ENCODE measurements at regions not wholly inside any gene's neighbourhood (a gene's known extent, or its start where the extent isn't known, plus 50 kb on each side); places are given as distances from the start of the nearest gene placed in this dataset.

GRCh38 chr5:58393716-58394115 is 66.2 kb downstream of the PLK2 start:
- Histone ChIP-seq H3K27me3 (no peaks in the 10 kb centered on the region), H3K9me3 (no peaks in the 10 kb centered on the region), H3K4me1 (no peaks in the 10 kb centered on the region), H3K4me3 (no peak overlapping the region), H3K36me3 (no peaks in the 10 kb centered on the region), H3K27ac (no peak overlapping the region)
- TF ChIP-seq POLR2AphosphoS5 (IDR thresholded peaks at IDR 0.05) (no peak), POLR2A (IDR thresholded peaks at IDR 0.05) (no peak), CTCF (IDR thresholded peaks at IDR 0.05) (no peak)
- DNase-seq (ENCODE audit: low spot score in 2 of 2) = no peak
- intact Hi-C loops (cut with DNase I; ENCODE audit: low total_unique reads) = no loop called here

GRCh38 chr5:58392496-58392895 is 67.4 kb downstream of the PLK2 start:
- DNase-seq (ENCODE audit: low spot score in 2 of 2) = no peak
- Histone ChIP-seq H3K27ac (no peak overlapping the region), H3K36me3 (no peaks in the 10 kb centered on the region), H3K4me1 (no peaks in the 10 kb centered on the region), H3K27me3 (no peaks in the 10 kb centered on the region), H3K4me3 (no peak overlapping the region), H3K9me3 (no peaks in the 10 kb centered on the region)
- TF ChIP-seq POLR2AphosphoS5 (IDR thresholded peaks at IDR 0.05) (no peak), POLR2A (IDR thresholded peaks at IDR 0.05) (no peak), CTCF (IDR thresholded peaks at IDR 0.05) (no peak)
- intact Hi-C loops (cut with DNase I; ENCODE audit: low total_unique reads) = no loop called here

- H3K4me3 ChIP-seq = no peak overlapping the region
- TF ChIP-seq POLR2AphosphoS5 (IDR thresholded peaks at IDR 0.05) = no peak
- no peak for TF ChIP-seq CTCF (IDR thresholded peaks at IDR 0.05)
- TF ChIP-seq POLR2A (IDR thresholded peaks at IDR 0.05) = no peak
- no peak overlapping the region for H3K27ac ChIP-seq
- no peaks in the 10 kb centered on the region for H3K4me1 ChIP-seq
- H3K27me3 ChIP-seq = no peaks in the 10 kb centered on the region
- peaks cover 0 to 13% of the 10 kb centered on the region in 2 donors for H3K9me3 ChIP-seq
- intact Hi-C loops (cut with DNase I; ENCODE audit: low total_unique reads) = no loop called here
- no peak for DNase-seq (ENCODE audit: low spot score in 2 of 2)
- H3K36me3 ChIP-seq = no peaks in the 10 kb centered on the region
These were observed 76.4 kb downstream of the PLK2 start for GRCh38 chr5:58383448-58383847.

GRCh38 chr5:58382131-58382534 is 77.8 kb downstream of the PLK2 start:
- no peaks in the 10 kb centered on the region for H3K27me3 ChIP-seq
- no peak for DNase-seq (ENCODE audit: low spot score in 2 of 2)
- no peak overlapping the region for H3K27ac ChIP-seq
- no peak overlapping the region for H3K4me3 ChIP-seq
- no peaks in the 10 kb centered on the region for H3K4me1 ChIP-seq
- no peaks in the 10 kb centered on the region for H3K36me3 ChIP-seq
- TF ChIP-seq POLR2A (IDR thresholded peaks at IDR 0.05) (no peak), CTCF (IDR thresholded peaks at IDR 0.05) (no peak)
- intact Hi-C loops (cut with DNase I; ENCODE audit: low total_unique reads) = no loop called here
- H3K9me3 ChIP-seq = peaks cover 0 to 13% of the 10 kb centered on the region in 2 donors

- TF ChIP-seq CTCF (IDR thresholded peaks at IDR 0.05) (no peak), POLR2AphosphoS5 (IDR thresholded peaks at IDR 0.05) (no peak), POLR2A (IDR thresholded peaks at IDR 0.05) (no peak)
- peaks cover 0 to 13% of the 10 kb centered on the region in 2 donors for H3K9me3 ChIP-seq
- DNase-seq (ENCODE audit: low spot score in 2 of 2) = no peak
- H3K27me3 ChIP-seq = no peaks in the 10 kb centered on the region
- no peak overlapping the region for H3K27ac ChIP-seq
- intact Hi-C loops (cut with DNase I; ENCODE audit: low total_unique reads) = no loop called here
- no peaks in the 10 kb centered on the region for H3K4me1 ChIP-seq
- H3K4me3 ChIP-seq = no peak overlapping the region
- no peaks in the 10 kb centered on the region for H3K36me3 ChIP-seq
These were observed 78.3 kb downstream of the PLK2 start for GRCh38 chr5:58381566-58381965.

All from breast epithelium (tissue), 4 donors.